A549 (cell line): ENCODE measurements at regions not wholly inside any gene's neighbourhood (a gene's known extent, or its start where the extent isn't known, plus 50 kb on each side); places are given as distances from the start of the nearest gene placed in this dataset.

Experiments
- ATAC-seq, 2 experiments: fragments of 200-7000 bp in 1 of 2; fragments of >200 bp in 1 of 2; cut with Nextera tagmentation in 1 of 2; cut with Tn5 transposase in 1 of 2; 3 replicates each; pipeline versions ENCODE4 v1.8.0 to v1.9.1; 2018 to 2020; ENCODE audit warnings: mild to moderate bottlenecking in 1 of 2, moderate library complexity in 1 of 2
- CTCF ChIA-PET: fragments of 300-600 bp; sonication (Branson Sonifier 250); formaldehyde crosslinking; extraction: SDS; loops from one replicate; lab custom pipeline; 2021; ENCODE audit warnings: antibody characterized with exemption, inconsistent platforms; lab: Yijun Ruan, JAX
- POLR2A ChIA-PET: fragments of 350-600 bp; formaldehyde crosslinking; extraction: SDS; loops from one replicate; lab custom pipeline; 2021; ENCODE audit warnings: antibody characterized with exemption, inconsistent platforms; lab: Yijun Ruan, JAX
- DNase-seq, 2 experiments: peaks; one replicate each; pipeline versions ENCODE4 v3.0.0 to v3.0.0-alpha.2; 2011 to 2016; ENCODE audit warnings: low read depth in 1 of 2, low spot score in 1 of 2
- FAIRE-seq: peaks from 2 replicates; lab custom pipeline; 2011; peaks lifted over from hg19 to GRCh38; lab: Jason Lieb, UNC
- H3K27ac ChIP-seq, 2 experiments: fragments of >200 bp; sonication (Bioruptor Twin); formaldehyde crosslinking; 3 replicates each; pipeline ENCODE4 v1.5.1; 2016 to 2017
- H3K4me1 ChIP-seq: fragments of >200 bp; sonication (Bioruptor Twin); formaldehyde crosslinking; 3 replicates; pipeline ENCODE4 v1.6.1; 2016
- H3K4me2 ChIP-seq: fragments of >200 bp; sonication (Bioruptor Twin); formaldehyde crosslinking; 3 replicates; pipeline ENCODE4 v1.6.1; 2016
- H3K4me3 ChIP-seq: fragments of >200 bp; sonication (Bioruptor Twin); formaldehyde crosslinking; 3 replicates; pipeline ENCODE4 v1.5.1; 2016
- H3K9me3 ChIP-seq: fragments of >200 bp; sonication (Bioruptor Twin); formaldehyde crosslinking; 3 replicates; pipeline ENCODE4 v1.6.1; 2016
- CTCF ChIP-seq: fragments of >200 bp; sonication (Bioruptor Twin); formaldehyde crosslinking; IDR thresholded peaks from 3 replicates; pipeline ENCODE4 v1.5.1; 2016
- EHF ChIP-seq: fragments of 250-450 bp; sonication (Bioruptor Pico); IDR thresholded peaks from 2 replicates; pipeline ENCODE4 v1.5.0; 2020; ENCODE audit warnings: mild to moderate bottlenecking
- HES2 ChIP-seq: fragments of >200 bp; sonication (Bioruptor Twin); formaldehyde crosslinking; IDR thresholded peaks from 2 replicates; pipeline ENCODE4 v1.6.1; 2016
- HEYL ChIP-seq: fragments of 250-450 bp; sonication (Bioruptor Pico); IDR thresholded peaks from 2 replicates; pipeline ENCODE4 v1.8.0; 2021; ENCODE audit warnings: mild to moderate bottlenecking, moderate library complexity
- HOXA7 ChIP-seq: fragments of 250-450 bp; sonication (Bioruptor Pico); IDR thresholded peaks from 2 replicates; pipeline ENCODE4 v1.5.0; 2020; ENCODE audit warnings: mild to moderate bottlenecking, moderate library complexity
- JUN ChIP-seq, 2 experiments: fragments of >200 bp; sonication (Bioruptor Twin); formaldehyde crosslinking; IDR thresholded peaks; 2 replicates in 1 of 2; 3 replicates in 1 of 2; pipeline ENCODE4 v1.6.1; 2016 to 2017
- JUNB ChIP-seq: fragments of >200 bp; sonication (Bioruptor Twin); formaldehyde crosslinking; IDR thresholded peaks from 2 replicates; pipeline ENCODE4 v1.6.1; 2016
- KDM1A ChIP-seq: fragments of 200-600 bp; sonication (generic); IDR thresholded peaks from 2 replicates; pipeline ENCODE4 v1.6.1; 2016; ENCODE audit warnings: low read depth, mild to moderate bottlenecking
- MAZ ChIP-seq: fragments of 150-350 bp; IDR thresholded peaks from 2 replicates; pipeline ENCODE4 v1.6.1; 2014; ENCODE audit warnings: antibody characterized with exemption, low read depth, low read length, borderline replicate concordance
- NFE2L2 ChIP-seq: fragments of 150-350 bp; conservative IDR thresholded peaks from 2 replicates; pipeline ENCODE4 v1.6.1; 2014; ENCODE audit warnings: low read length
- PBX3 ChIP-seq: IDR thresholded peaks from 2 replicates; pipeline ENCODE4 v1.6.1; 2012
- POLR2AphosphoS2 ChIP-seq: conservative IDR thresholded peaks from 2 replicates; pipeline ENCODE4 v1.6.1; 2012; ENCODE audit warnings: low read length, improper control_type of control experiment, inconsistent platforms
- SMC3 ChIP-seq: fragments of >200 bp; sonication (Bioruptor Twin); formaldehyde crosslinking; IDR thresholded peaks from 3 replicates; pipeline ENCODE4 v1.6.1; 2018; ENCODE audit warnings: inconsistent platforms
- SREBF2 ChIP-seq: fragments of 450-650 bp; IDR thresholded peaks from 2 replicates; pipeline ENCODE4 v1.6.1; 2014; ENCODE audit warnings: mild to moderate bottlenecking, moderate library complexity
- TFCP2L1 ChIP-seq: fragments of 250-450 bp; sonication (Bioruptor Pico); IDR thresholded peaks from 2 replicates; pipeline ENCODE4 v1.5.0; 2021; ENCODE audit warnings: mild to moderate bottlenecking
- ZC3H11A ChIP-seq: fragments of 450-650 bp; IDR thresholded peaks from 2 replicates; pipeline ENCODE4 v1.6.1; 2014; ENCODE audit warnings: antibody characterized with exemption, mild to moderate bottlenecking
- ZSCAN20 ChIP-seq: fragments of 250-450 bp; sonication (Bioruptor Pico); IDR thresholded peaks from 2 replicates; pipeline ENCODE4 v1.8.0; 2022; ENCODE audit warnings: mild to moderate bottlenecking, moderate library complexity
- WGBS: methylation state at CpG from one replicate; pipeline ENCODE4 v1.1.6; 2017; ENCODE audit errors: missing lambda C conversion rate; 5-methylcytosine and 5-hydroxymethylcytosine counted together
- TF ChIP-seq, protein P1 (sequence below): fragments of 450-650 bp; IDR thresholded peaks from 2 replicates; pipeline ENCODE4 v1.6.1; 2014; ENCODE audit warnings: antibody characterized with exemption
- TF ChIP-seq, protein P2 (sequence below): fragments of 250-450 bp; sonication (Bioruptor Pico); IDR thresholded peaks from 2 replicates; pipeline ENCODE4 v1.5.0; 2021; ENCODE audit warnings: mild to moderate bottlenecking, moderate library complexity, borderline replicate concordance
- TF ChIP-seq, protein P3 (sequence below): IDR thresholded peaks from 2 replicates; pipeline ENCODE4 v1.6.1; 2012; ENCODE audit warnings: low read depth, borderline replicate concordance

DNA sequence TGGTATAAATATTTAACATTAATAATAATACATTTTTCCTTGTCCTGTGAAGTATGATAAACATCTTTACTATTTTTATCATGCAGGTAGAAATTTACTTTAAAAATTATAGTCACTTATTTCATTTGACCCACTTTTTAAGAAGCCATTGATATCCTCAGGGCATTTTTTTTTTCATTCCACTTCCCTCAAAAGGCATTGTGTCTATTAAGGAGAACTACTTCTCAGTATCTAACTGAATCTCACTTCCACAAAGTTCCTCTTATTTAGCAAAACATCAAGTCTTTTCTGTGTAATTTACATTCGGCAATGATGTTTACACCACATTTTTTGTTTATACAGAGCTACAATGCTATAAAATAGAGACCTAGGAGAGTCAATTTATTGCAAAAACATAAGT lies 388.2 kb upstream of the AKR1E2 start (continued):
- TF ChIP-seq CTCF (no peak), JUNB (no peak)

- no peak for TF ChIP-seq KDM1A
- no peak for TF ChIP-seq POLR2AphosphoS2
- no peak for TF ChIP-seq HES2
- no peak for TF ChIP-seq PBX3
- TF ChIP-seq SMC3, result no peak
- TF ChIP-seq MAZ, result no peak
- no peak for TF ChIP-seq NFE2L2
- no peak for TF ChIP-seq TFCP2L1 (CRISPR knock-in tag)
- no peak for TF ChIP-seq HOXA7
- no peak for TF ChIP-seq SREBF2
- no peak for TF ChIP-seq ZSCAN20 (CRISPR knock-in tag)
- TF ChIP-seq ZC3H11A, result no peak
- TF ChIP-seq CTCF, result no peak
- TF ChIP-seq EHF (CRISPR knock-in tag), result no peak
- no peak for TF ChIP-seq JUN (IDR thresholded peaks at IDR 0.05)
- TF ChIP-seq, protein P1, sequence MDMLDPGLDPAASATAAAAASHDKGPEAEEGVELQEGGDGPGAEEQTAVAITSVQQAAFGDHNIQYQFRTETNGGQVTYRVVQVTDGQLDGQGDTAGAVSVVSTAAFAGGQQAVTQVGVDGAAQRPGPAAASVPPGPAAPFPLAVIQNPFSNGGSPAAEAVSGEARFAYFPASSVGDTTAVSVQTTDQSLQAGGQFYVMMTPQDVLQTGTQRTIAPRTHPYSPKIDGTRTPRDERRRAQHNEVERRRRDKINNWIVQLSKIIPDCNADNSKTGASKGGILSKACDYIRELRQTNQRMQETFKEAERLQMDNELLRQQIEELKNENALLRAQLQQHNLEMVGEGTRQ, result no peak
- TF ChIP-seq HEYL (CRISPR knock-in tag), result no peak
- TF ChIP-seq, protein P2, sequence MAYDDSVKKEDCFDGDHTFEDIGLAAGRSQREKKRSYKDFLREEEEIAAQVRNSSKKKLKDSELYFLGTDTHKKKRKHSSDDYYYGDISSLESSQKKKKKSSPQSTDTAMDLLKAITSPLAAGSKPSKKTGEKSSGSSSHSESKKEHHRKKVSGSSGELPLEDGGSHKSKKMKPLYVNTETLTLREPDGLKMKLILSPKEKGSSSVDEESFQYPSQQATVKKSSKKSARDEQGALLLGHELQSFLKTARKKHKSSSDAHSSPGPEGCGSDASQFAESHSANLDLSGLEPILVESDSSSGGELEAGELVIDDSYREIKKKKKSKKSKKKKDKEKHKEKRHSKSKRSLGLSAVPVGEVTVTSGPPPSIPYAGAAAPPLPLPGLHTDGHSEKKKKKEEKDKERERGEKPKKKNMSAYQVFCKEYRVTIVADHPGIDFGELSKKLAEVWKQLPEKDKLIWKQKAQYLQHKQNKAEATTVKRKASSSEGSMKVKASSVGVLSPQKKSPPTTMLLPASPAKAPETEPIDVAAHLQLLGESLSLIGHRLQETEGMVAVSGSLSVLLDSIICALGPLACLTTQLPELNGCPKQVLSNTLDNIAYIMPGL (CRISPR knock-in tag), result no peak
- TF ChIP-seq, protein P3, sequence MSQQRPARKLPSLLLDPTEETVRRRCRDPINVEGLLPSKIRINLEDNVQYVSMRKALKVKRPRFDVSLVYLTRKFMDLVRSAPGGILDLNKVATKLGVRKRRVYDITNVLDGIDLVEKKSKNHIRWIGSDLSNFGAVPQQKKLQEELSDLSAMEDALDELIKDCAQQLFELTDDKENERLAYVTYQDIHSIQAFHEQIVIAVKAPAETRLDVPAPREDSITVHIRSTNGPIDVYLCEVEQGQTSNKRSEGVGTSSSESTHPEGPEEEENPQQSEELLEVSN, result no peak
- Histone ChIP-seq H3K4me2 (no peak overlapping the region), H3K27ac (no peak overlapping the region), H3K9me3 (peaks cover 9% of the 10 kb centered on the region; the same call in 1 of the 3 replicates), H3K4me3 (no peak overlapping the region), H3K4me1 (peaks cover under 1% of the 10 kb centered on the region; the same call in 1 of the 3 replicates)
- no peak for FAIRE-seq
- DNase-seq, result no peak
- POLR2A ChIA-PET, result no interaction called here
- 92% methylated on average over 7 of the region's 7 CpGs for WGBS
- ATAC-seq, result no peak
- CTCF ChIA-PET, result no interaction called here
These were observed 388.9 kb upstream of the AKR1E2 start for GRCh38 chr10:4437061-4437460.
